OCI-LY7 (cell line): ENCODE measurements at regions not wholly inside any gene's neighbourhood (a gene's known extent, or its start where the extent isn't known, plus 50 kb on each side); places are given as distances from the start of the nearest gene placed in this dataset.
A peak's percentile ranks its signal among the peaks of the same experiment; 100 is the strongest.

Experiments
- BruUV-seq: library from RNA; stranded (reverse); fragments of 400-500 nt; replicated peaks from 2 replicates; lab custom pipeline; 2021; lab: Mats Ljungman, UMichigan
- CTCF ChIA-PET: fragments of 300-600 bp; sonication (Branson Sonifier 250); formaldehyde crosslinking; loops from one replicate; lab custom pipeline; 2022; ENCODE audit warnings: antibody characterized with exemption; ENCODE audit not compliant: unreplicated experiment; lab: Charles Lee
- POLR2A ChIA-PET: fragments of 300-600 bp; sonication (Branson Sonifier 250); formaldehyde crosslinking; loops from one replicate; lab custom pipeline; 2022; ENCODE audit warnings: antibody characterized with exemption; lab: Charles Lee
- DNase-seq: peaks from one replicate; pipeline ENCODE4 v3.0.0-alpha.2; 2015; ENCODE audit warnings: low spot score
- H2AFZ ChIP-seq: fragments of 200-600 bp; sonication (generic), shearing (Covaris generic); 2 replicates; pipeline ENCODE4 v1.6.1; 2014; ENCODE audit warnings: mild to moderate bottlenecking, antibody characterized with exemption, low read length, moderate library complexity
- H3K27ac ChIP-seq: fragments of 200-600 bp; sonication (generic); 2 replicates; pipeline ENCODE4 v1.5.1; 2014; ENCODE audit warnings: mixed run types, low read depth, mild to moderate bottlenecking, moderate library complexity, low read length, inconsistent platforms; ENCODE audit not compliant: poor library complexity, severe bottlenecking
- H3K36me3 ChIP-seq: fragments of 200-600 bp; sonication (generic); 2 replicates; pipeline ENCODE4 v1.6.1; 2014; ENCODE audit warnings: mild to moderate bottlenecking, antibody characterized with exemption, low read length, moderate library complexity, mixed read lengths; ENCODE audit not compliant: insufficient read depth
- H3K4me1 ChIP-seq: fragments of 200-600 bp; sonication (generic); 2 replicates; pipeline ENCODE4 v1.5.1; 2014; ENCODE audit warnings: mild to moderate bottlenecking, low read length; ENCODE audit not compliant: insufficient read depth, poor library complexity, severe bottlenecking
- H3K4me2 ChIP-seq: fragments of 200-600 bp; sonication (generic); 2 replicates; pipeline ENCODE4 v1.6.1; 2014; ENCODE audit warnings: mild to moderate bottlenecking, low read length
- H3K4me3 ChIP-seq: fragments of 200-600 bp; sonication (generic); 2 replicates; pipeline ENCODE4 v1.5.1; 2014; ENCODE audit warnings: mild to moderate bottlenecking, low read depth, low read length; ENCODE audit not compliant: poor library complexity, severe bottlenecking
- H3K79me2 ChIP-seq: fragments of 200-600 bp; sonication (generic); 2 replicates; pipeline ENCODE4 v1.6.1; 2016; ENCODE audit warnings: low read depth, mild to moderate bottlenecking, low read length, moderate library complexity, mixed read lengths; ENCODE audit not compliant: insufficient read depth
- H3K9me2 ChIP-seq: fragments of 200-600 bp; sonication (generic); 2 replicates; pipeline ENCODE4 v1.6.1; 2016; ENCODE audit warnings: mild to moderate bottlenecking, low read length, mixed read lengths; ENCODE audit not compliant: insufficient read depth
- H3K9me3 ChIP-seq: fragments of 200-600 bp; sonication (generic); 2 replicates; pipeline ENCODE4 v1.6.1; 2014; ENCODE audit warnings: mild to moderate bottlenecking, mixed run types, low read length, mixed read lengths
- H4K20me1 ChIP-seq: fragments of 200-600 bp; sonication (generic); 2 replicates; pipeline ENCODE4 v1.6.1; 2014; ENCODE audit warnings: mild to moderate bottlenecking, antibody characterized with exemption, low read length, moderate library complexity, mixed read lengths; ENCODE audit not compliant: insufficient read depth
- EZH2phosphoT487 ChIP-seq: fragments of 200-600 bp; sonication (generic); IDR thresholded peaks from 2 replicates; pipeline ENCODE4 v1.6.1; 2018; ENCODE audit warnings: low read depth, borderline replicate concordance, mild to moderate bottlenecking, mixed run types, antibody characterized with exemption, low read length, moderate library complexity, mixed read lengths
- intact Hi-C: fragments of 100-400 bp; cut with micrococcal nuclease; formaldehyde crosslinking; loops from one replicate; pipeline ENCODE4 v1.10.0; 2022; ENCODE audit not compliant: unreplicated experiment
- TF ChIP-seq, protein P1 (sequence below): fragments of 200-600 bp; sonication (generic); conservative IDR thresholded peaks from 2 replicates; pipeline ENCODE4 v1.5.1; 2014; ENCODE audit warnings: mild to moderate bottlenecking, antibody characterized with exemption, low read length, moderate library complexity, mixed read lengths

DNA sequence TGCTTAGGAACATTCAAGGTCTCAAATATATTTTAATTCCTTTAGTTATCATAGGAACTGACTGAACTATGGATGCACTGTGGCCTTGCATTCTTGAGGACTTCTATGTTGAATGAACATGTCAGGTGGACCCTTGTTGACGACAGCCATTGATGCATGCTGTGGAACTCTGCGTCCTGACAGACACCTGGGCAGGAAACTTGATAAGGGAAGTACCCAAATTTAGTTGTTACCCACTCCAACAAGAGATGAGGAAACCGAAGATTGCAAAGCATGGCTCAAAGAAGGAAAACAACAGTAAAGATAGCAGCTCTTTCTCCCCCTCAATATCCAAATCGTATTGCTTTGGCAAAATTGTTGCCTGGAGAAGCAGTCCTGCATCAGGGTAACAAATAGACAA is 540.0 kb upstream of the NR3C2 start:
- Histone ChIP-seq H3K4me1 (peaks cover 65% of the 10 kb centered on the region), H3K4me3 (peak overlapping the region; percentile 61), H3K4me2 (peak overlapping the region; percentile 77), H4K20me1 (no peaks in the 10 kb centered on the region), H3K27ac (peak overlapping the region; percentile 98), H3K36me3 (peaks cover 31% of the 10 kb centered on the region), H3K9me3 (peaks cover 18% of the 10 kb centered on the region; the same call in 1 of the 2 replicates), H3K9me2 (no peaks in the 10 kb centered on the region), H3K79me2 (no peaks in the 10 kb centered on the region), H2AFZ (peak overlapping the region; percentile 89; the same call in 1 of the 2 replicates)
- BruUV-seq = no TSS peak
- TF ChIP-seq EZH2phosphoT487 = no peak
- TF ChIP-seq, protein P1, sequence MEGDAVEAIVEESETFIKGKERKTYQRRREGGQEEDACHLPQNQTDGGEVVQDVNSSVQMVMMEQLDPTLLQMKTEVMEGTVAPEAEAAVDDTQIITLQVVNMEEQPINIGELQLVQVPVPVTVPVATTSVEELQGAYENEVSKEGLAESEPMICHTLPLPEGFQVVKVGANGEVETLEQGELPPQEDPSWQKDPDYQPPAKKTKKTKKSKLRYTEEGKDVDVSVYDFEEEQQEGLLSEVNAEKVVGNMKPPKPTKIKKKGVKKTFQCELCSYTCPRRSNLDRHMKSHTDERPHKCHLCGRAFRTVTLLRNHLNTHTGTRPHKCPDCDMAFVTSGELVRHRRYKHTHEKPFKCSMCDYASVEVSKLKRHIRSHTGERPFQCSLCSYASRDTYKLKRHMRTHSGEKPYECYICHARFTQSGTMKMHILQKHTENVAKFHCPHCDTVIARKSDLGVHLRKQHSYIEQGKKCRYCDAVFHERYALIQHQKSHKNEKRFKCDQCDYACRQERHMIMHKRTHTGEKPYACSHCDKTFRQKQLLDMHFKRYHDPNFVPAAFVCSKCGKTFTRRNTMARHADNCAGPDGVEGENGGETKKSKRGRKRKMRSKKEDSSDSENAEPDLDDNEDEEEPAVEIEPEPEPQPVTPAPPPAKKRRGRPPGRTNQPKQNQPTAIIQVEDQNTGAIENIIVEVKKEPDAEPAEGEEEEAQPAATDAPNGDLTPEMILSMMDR = no peak
- POLR2A ChIA-PET = interaction anchor here (0.6 to 2.1 kb wide), 5 partner anchors 11 to 540 kb away, joined by 3 to 11 read pairs (median 3); partner anchors contain the start of gene NR3C2
- intact Hi-C loops = loop anchor here (5.0 kb wide), 2 partner anchors 540 to 925 kb away; partner anchors contain the start of gene NR3C2
- peak; percentile 97 for DNase-seq
- CTCF ChIA-PET = no interaction called here

GRCh38 chr4:148980782-148981480 is 538.7 kb upstream of the NR3C2 start:
- Histone ChIP-seq H3K36me3 (peaks cover 24% of the 10 kb centered on the region), H3K79me2 (no peaks in the 10 kb centered on the region), H3K27ac (peak overlapping the region; percentile 98), H3K4me1 (peaks cover 65% of the 10 kb centered on the region), H2AFZ (peak overlapping the region; percentile 89), H4K20me1 (no peaks in the 10 kb centered on the region), H3K9me2 (no peaks in the 10 kb centered on the region), H3K9me3 (peaks cover 18% of the 10 kb centered on the region; the same call in 1 of the 2 replicates), H3K4me3 (no peak overlapping the region), H3K4me2 (peak overlapping the region; percentile 77)
- intact Hi-C loops = loop anchor here (5.0 kb wide), 2 partner anchors 539 to 924 kb away; partner anchors contain the start of gene NR3C2
- TF ChIP-seq, protein P1 = no peak
- TF ChIP-seq EZH2phosphoT487 = no peak
- POLR2A ChIA-PET = interaction anchor here (1.5 to 2.1 kb wide), 2 partner anchors 9 to 14 kb away, joined by 5 to 11 read pairs; no protein-coding TSS in a partner anchor
- CTCF ChIA-PET = no interaction called here
- no TSS peak for BruUV-seq
- no peak for DNase-seq
